Duodenal mucosa (tissue), 2 donors: ENCODE measurements at regions not wholly inside any gene's neighbourhood (a gene's known extent, or its start where the extent isn't known, plus 50 kb on each side); places are given as distances from the start of the nearest gene placed in this dataset.

Experiments used
- H3K27ac ChIP-seq: one replicate; pipeline ENCODE4 v1.7.0; 2013; ENCODE audit warnings: low read depth, low read length
- H3K27me3 ChIP-seq, 2 donors: one replicate each; pipeline ENCODE4 v1.7.0; 2013; ENCODE audit warnings: low read length in 2 of 2, control low read depth in 1 of 2; ENCODE audit not compliant: insufficient read depth in 2 of 2, control insufficient read depth in 1 of 2
- H3K36me3 ChIP-seq, 2 donors: one replicate each; pipeline ENCODE4 v1.7.0; 2013; ENCODE audit warnings: low read length in 2 of 2, control low read depth in 1 of 2; ENCODE audit not compliant: insufficient read depth in 2 of 2, control insufficient read depth in 1 of 2
- H3K4me1 ChIP-seq, 2 donors: one replicate each; pipeline ENCODE4 v1.7.0; 2013; ENCODE audit warnings: low read length in 2 of 2, control low read depth in 1 of 2; ENCODE audit not compliant: insufficient read depth in 2 of 2, control insufficient read depth in 1 of 2
- H3K4me3 ChIP-seq, 2 donors: one replicate each; pipeline ENCODE4 v1.7.0; 2013; ENCODE audit warnings: low read length in 2 of 2, low read depth in 1 of 2
- H3K9ac ChIP-seq, 2 donors: one replicate each; pipeline ENCODE4 v1.7.0; 2013; ENCODE audit warnings: low read length in 2 of 2, low read depth in 1 of 2
- H3K9me3 ChIP-seq, 2 donors: one replicate each; pipeline ENCODE4 v1.7.0; 2013; ENCODE audit warnings: low read length in 2 of 2, control low read depth in 1 of 2; ENCODE audit not compliant: control insufficient read depth in 1 of 2

DNA sequence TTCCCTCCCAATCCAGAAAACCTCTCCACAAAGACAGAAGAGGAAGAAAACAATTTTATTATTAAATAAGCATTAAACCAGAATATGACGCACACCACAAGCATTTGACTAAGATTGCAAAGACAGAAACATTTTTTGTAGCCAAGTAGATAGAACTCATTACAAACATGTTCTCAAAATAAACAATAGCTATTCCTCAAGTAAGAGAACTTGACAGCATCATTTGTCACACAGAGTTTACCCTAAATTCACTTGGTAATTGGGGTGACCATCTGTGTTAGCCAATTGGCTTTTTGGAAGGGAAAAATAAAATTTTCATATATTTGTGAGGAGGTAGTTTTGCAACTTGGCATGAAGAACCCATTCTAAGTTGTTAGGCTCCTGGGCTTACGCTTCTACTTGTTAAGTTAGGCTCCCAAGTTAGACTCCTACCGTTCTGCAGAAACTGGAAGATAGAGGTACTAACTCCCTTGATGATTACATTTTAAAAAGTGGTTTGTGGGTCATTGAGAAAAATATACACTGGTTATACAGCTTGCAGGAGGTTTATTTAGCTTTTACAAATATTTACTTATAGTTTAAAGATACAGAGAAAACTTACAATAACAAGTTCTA is 618.6 kb upstream of the CNTNAP2 start:
- Histone ChIP-seq H3K4me3 (no peak overlapping the region), H3K9ac (no peak overlapping the region)

DNA sequence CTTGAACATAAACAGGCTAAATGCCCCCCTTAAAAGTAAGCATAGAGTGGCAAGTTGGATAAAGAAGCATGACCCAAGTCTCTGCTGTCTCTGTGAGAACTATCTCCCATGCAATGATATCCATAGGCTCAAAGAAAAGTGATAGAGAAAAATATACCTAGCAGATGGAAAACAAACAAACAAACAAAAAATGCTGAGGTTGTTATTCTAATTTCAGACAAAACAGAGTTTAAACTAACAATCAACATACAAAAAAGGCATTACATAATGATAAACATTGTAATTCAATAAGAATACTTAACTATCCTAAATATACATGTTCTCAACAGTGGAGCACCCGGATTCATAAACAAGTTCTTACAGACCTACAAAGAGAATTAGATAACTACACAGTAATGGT is 626.2 kb upstream of the CNTNAP2 start:
- H3K4me1 ChIP-seq: no peaks in the 10 kb centered on the region

More for the DNA sequence above, 618.6 kb upstream of the CNTNAP2 start:
- no peaks in the 10 kb centered on the region for H3K4me1 ChIP-seq
- H3K9me3 ChIP-seq: peaks cover 3 to 12% of the 10 kb centered on the region in 2 donors
- H3K27me3 ChIP-seq: no peaks in the 10 kb centered on the region
- H3K36me3 ChIP-seq: no peaks in the 10 kb centered on the region
- no peak overlapping the region for H3K27ac ChIP-seq

DNA sequence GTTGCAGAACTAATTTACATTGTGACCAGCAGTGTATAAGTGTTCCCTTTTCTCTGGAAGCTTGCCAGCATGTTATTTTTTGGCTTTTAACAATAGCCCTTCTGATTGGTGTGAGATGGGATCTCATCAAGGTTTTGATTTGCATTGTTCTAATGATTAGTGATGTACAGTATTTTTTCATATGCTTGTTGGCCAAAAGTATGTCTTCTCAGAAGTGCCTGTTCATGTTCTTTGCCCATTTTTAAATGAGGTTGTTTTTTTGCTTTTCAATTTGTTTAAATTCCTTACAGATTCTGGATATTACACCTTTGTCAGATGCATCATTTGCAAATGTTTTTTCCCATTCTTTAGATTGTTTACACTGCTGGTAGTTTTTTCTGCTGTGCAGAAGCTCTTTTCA is 627.0 kb upstream of the CNTNAP2 start:
- Histone ChIP-seq H3K27ac (no peak overlapping the region), H3K4me1 (no peaks in the 10 kb centered on the region), H3K27me3 (no peaks in the 10 kb centered on the region), H3K9ac (no peak overlapping the region), H3K36me3 (no peaks in the 10 kb centered on the region), H3K9me3 (peaks cover 8 to 20% of the 10 kb centered on the region in 2 donors), H3K4me3 (no peak overlapping the region)

More for the DNA sequence above, 626.2 kb upstream of the CNTNAP2 start:
- peaks cover 8 to 24% of the 10 kb centered on the region in 2 donors for H3K9me3 ChIP-seq
- no peak overlapping the region for H3K27ac ChIP-seq
- no peak overlapping the region for H3K4me3 ChIP-seq
- H3K27me3 ChIP-seq: no peaks in the 10 kb centered on the region
- no peaks in the 10 kb centered on the region for H3K36me3 ChIP-seq
- H3K9ac ChIP-seq: no peak overlapping the region

DNA sequence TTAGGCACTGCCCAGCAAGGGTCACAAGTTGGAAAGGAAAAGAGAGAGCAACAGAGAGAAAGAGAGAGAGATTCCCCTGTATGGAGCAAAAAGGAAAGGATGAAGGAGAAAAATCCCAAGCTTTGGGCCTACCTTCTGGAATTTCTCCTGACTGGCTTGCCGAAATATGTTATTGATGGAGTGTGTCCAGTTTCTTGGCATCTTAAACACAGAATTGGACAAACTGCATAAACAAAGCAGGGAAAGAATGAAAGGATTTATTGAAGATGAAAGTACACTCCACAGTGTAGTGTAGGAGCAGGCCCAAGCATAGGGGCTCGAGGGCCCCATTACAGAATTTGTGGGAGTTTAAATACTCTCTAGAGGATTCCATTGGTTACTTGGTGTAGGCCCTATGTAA is 627.8 kb upstream of the CNTNAP2 start:
- Histone ChIP-seq H3K36me3 (no peaks in the 10 kb centered on the region), H3K4me3 (no peak overlapping the region), H3K9me3 (peaks cover 9 to 19% of the 10 kb centered on the region in 2 donors), H3K27me3 (no peaks in the 10 kb centered on the region), H3K9ac (no peak overlapping the region), H3K4me1 (no peaks in the 10 kb centered on the region), H3K27ac (no peak overlapping the region)

DNA sequence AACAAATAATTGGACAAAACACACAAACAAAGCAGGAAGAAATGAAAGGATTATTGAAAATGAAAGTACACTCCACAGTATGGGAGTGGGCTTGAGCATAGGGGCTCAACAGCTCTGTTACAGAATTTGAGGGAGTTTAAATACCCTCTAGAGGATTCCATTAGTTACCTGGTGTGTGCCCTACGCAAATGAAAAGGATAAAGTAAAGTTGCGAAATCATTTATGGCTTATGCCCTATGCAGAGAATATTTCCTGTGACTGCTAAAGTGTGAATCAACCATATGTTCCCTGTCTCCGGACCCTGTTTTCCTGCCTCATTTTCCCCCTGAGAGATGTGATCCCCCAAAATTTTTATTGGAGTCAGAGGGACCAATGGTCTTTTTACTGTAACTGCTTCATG is 634.6 kb upstream of the CNTNAP2 start:
- Histone ChIP-seq H3K9ac (no peak overlapping the region), H3K27ac (no peak overlapping the region), H3K27me3 (no peaks in the 10 kb centered on the region), H3K4me1 (no peaks in the 10 kb centered on the region), H3K4me3 (no peak overlapping the region), H3K36me3 (no peaks in the 10 kb centered on the region), H3K9me3 (peaks cover 5 to 15% of the 10 kb centered on the region in 2 donors)

DNA sequence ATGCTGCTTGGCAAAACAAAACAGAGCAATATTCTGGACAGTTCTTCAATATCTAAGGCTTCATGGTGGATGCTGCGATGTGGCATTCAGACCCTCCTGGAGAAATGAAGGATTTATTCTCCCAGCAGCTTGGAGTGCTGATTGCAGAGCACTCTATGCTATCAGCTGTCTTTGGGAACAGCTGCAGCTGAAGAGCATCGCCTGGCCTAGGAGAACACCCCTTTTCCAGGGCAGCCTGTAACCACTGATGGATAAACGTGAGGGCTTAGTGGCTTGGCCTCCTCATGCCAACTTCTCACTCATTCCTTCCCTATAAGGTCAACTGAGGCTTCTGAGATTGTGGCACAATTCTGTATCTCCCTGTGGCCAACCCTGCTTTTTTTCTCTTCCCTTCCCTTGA is 638.1 kb upstream of the CNTNAP2 start:
- no peaks in the 10 kb centered on the region for H3K36me3 ChIP-seq
- no peak overlapping the region for H3K9ac ChIP-seq
- no peak overlapping the region for H3K27ac ChIP-seq
- H3K27me3 ChIP-seq: no peaks in the 10 kb centered on the region
- H3K4me1 ChIP-seq: no peaks in the 10 kb centered on the region
- H3K9me3 ChIP-seq: peaks cover 0 to 12% of the 10 kb centered on the region in 2 donors
- H3K4me3 ChIP-seq: no peak overlapping the region

DNA sequence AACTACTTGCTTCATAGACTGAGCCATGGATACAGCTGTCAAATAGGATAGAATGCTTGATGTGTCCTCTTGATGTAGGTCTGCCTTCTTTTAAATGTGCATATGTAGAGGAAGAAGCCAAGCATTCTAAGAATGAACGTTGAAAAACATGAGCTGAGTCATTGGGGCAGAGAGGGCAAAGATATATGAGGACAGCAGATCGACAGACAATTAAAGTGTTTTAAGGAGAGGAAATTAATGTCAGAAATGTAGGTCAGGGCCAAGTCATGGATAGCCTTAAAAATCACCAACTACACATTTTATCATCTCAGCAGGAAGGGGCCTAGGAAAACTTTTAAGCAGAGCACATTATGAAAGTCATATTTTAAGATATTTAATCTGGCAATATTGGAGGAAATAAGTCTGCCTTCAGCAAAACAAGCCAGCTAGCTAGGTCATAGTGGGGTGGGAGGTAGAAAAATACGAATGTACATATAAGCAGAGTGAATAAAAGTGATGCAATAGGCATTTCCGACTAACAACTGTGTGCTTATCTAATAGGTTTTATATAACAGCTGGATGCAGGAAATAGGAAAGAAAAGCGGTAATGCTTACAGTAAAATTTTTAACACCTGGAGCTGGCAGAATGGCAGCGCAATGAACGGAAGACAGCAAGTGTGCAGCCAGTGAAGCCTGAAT is 638.3 kb upstream of the TPK1 start:
- H3K9ac ChIP-seq: no peak overlapping the region

DNA sequence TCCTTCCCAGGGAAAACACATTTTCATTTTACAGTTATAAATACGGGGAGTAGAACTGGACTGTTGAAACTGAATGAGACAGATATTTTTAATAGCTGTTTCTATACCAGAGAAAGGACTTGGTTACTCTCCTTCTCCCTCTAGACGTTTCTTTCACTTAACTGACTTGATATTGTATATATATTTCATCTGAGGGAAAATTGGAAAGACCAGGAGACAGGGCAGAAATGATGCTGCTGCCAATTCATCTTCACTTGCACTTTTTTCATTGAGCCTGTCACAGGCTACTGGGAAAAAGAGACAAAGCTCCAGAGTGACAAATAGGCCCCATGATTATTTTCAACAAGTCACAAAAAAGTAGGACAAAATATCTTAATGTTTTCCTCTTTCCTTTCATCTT is 636.0 kb upstream of the TPK1 start:
- H3K27me3 ChIP-seq: no peaks in the 10 kb centered on the region
- peaks cover 2 to 18% of the 10 kb centered on the region in 2 donors for H3K9me3 ChIP-seq
- H3K36me3 ChIP-seq: no peaks in the 10 kb centered on the region

More for the DNA sequence above, 638.3 kb upstream of the TPK1 start:
- Histone ChIP-seq H3K4me1 (no peaks in the 10 kb centered on the region), H3K27ac (no peak overlapping the region), H3K9me3 (peaks cover 2 to 9% of the 10 kb centered on the region in 2 donors), H3K4me3 (no peak overlapping the region), H3K36me3 (no peaks in the 10 kb centered on the region), H3K27me3 (no peaks in the 10 kb centered on the region)

DNA sequence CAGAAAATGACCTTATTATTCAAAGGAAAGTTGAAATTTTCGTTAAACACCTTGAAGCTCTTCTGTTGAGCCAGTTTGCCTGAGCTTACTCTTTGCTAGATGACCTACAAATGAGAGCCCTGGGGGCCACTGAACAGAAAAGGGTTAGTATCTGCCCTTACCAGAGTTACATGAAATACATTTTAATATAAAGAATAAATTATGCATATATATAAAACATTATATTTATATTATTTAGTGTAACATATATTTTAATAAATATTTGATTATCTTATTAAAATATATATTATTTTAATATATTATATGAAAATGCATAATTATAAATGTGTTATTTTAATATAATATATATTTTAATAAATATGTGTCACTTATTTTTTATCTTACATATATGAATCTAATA is 628.4 kb upstream of the TPK1 start:
- H3K4me3 ChIP-seq: no peak overlapping the region
- no peak overlapping the region for H3K27ac ChIP-seq
- H3K36me3 ChIP-seq: no peaks in the 10 kb centered on the region
- H3K4me1 ChIP-seq: no peaks in the 10 kb centered on the region
- H3K27me3 ChIP-seq: no peaks in the 10 kb centered on the region
- H3K9me3 ChIP-seq: peaks cover 8 to 23% of the 10 kb centered on the region in 2 donors
- no peak overlapping the region for H3K9ac ChIP-seq

More for the DNA sequence above, 636.0 kb upstream of the TPK1 start:
- Histone ChIP-seq H3K4me1 (no peaks in the 10 kb centered on the region), H3K27ac (no peak overlapping the region), H3K4me3 (no peak overlapping the region), H3K9ac (no peak overlapping the region)

DNA sequence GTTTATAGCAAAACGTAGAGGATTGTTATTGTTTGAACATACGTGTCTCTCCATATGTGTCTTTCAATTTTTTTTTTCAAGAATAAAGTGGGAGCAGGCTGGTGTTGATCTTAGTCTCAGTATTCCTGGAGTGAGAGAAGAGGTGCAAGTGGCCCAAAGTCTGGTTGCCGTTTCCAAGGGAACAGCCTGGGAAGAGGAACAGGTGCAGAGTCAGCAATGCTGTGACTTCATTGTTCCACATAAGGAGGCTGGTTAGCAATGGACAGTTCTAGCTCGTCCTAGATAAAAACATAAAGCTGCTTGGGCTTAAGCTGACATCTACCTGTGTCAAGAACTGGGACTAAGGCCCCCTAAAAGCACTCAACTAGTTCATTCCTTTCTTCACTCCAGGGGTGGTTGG is 626.6 kb upstream of the TPK1 start:
- H3K4me1 ChIP-seq: no peaks in the 10 kb centered on the region
- H3K4me3 ChIP-seq: no peak overlapping the region
- no peak overlapping the region for H3K27ac ChIP-seq
- no peak overlapping the region for H3K9ac ChIP-seq
- peaks cover 6 to 17% of the 10 kb centered on the region in 2 donors for H3K9me3 ChIP-seq
- no peaks in the 10 kb centered on the region for H3K27me3 ChIP-seq
- H3K36me3 ChIP-seq: no peaks in the 10 kb centered on the region
